NCI-H226 (cell line): ENCODE measurements at regions not wholly inside any gene's neighbourhood (a gene's known extent, or its start where the extent isn't known, plus 50 kb on each side); places are given as distances from the start of the nearest gene placed in this dataset.

Experiments
- DNase-seq: peaks from one replicate; pipeline ENCODE4 v3.0.0-alpha.2; 2015

- no peak for DNase-seq
These were observed 190.4 kb upstream of the BCL6 start for GRCh38 chr3:187935623-187936156.

GRCh38 chr3:187936676-187937075 is 191.4 kb upstream of the BCL6 start:
- DNase-seq, result no peak

GRCh38 chr3:187939891-187940290 is 194.6 kb upstream of the BCL6 start:
- DNase-seq, result no peak

- DNase-seq, result no peak
These were observed 196.0 kb upstream of the BCL6 start for GRCh38 chr3:187941135-187941847.

GRCh38 chr3:187941848-187942194 is 196.6 kb upstream of the BCL6 start:
- no peak for DNase-seq

GRCh38 chr3:187942658-187943241 is 197.5 kb upstream of the BCL6 start:
- DNase-seq, result no peak

GRCh38 chr3:187943677-187944389 is 198.6 kb upstream of the BCL6 start:
- DNase-seq, result no peak

GRCh38 chr3:187944390-187945179 is 199.3 kb upstream of the BCL6 start:
- DNase-seq, result no peak

GRCh38 chr3:187945374-187945773 is 200.1 kb upstream of the BCL6 start:
- DNase-seq, result no peak

GRCh38 chr3:187946163-187946691 is 201.0 kb upstream of the BCL6 start:
- DNase-seq, result no peak

GRCh38 chr3:187946981-187947380 is 201.7 kb upstream of the BCL6 start:
- no peak for DNase-seq

GRCh38 chr3:187947927-187948682 is 202.8 kb upstream of the BCL6 start:
- DNase-seq, result no peak

GRCh38 chr3:187949093-187949820 is 204.0 kb upstream of the BCL6 start:
- DNase-seq, result no peak

GRCh38 chr3:187950671-187951070 is 203.3 kb upstream of the LPP start:
- DNase-seq, result no peak

- DNase-seq, result no peak
These were observed 202.3 kb upstream of the LPP start for GRCh38 chr3:187951452-187952190.

GRCh38 chr3:187952849-187953248 is 201.1 kb upstream of the LPP start:
- DNase-seq, result no peak

GRCh38 chr3:187954516-187954872 is 199.5 kb upstream of the LPP start:
- no peak for DNase-seq

GRCh38 chr3:187954873-187955586 is 198.9 kb upstream of the LPP start:
- peak; percentile 51 for DNase-seq

- no peak for DNase-seq
These were observed 198.4 kb upstream of the LPP start for GRCh38 chr3:187955587-187955952.

- DNase-seq, result no peak
These were observed 196.8 kb upstream of the LPP start for GRCh38 chr3:187957165-187957581.
